GM21619 (cell line): ENCODE measurements at regions not wholly inside any gene's neighbourhood (a gene's known extent, or its start where the extent isn't known, plus 50 kb on each side); places are given as distances from the start of the nearest gene placed in this dataset.
"Not testable (repeated sequence)": the region's sequence is repeated elsewhere in the genome, so short reads cannot be mapped to it uniquely, and the experiment has no call there.

Experiments
- ATAC-seq: cut with Tn5 transposase; IDR thresholded peaks from one replicate; pipeline ENCODE4 v1.9.1; 2021; ENCODE audit not compliant: unreplicated experiment

GRCh38 chr22:46040471-46041465, 63.8 kb upstream of the WNT7B start:
- no peak for ATAC-seq

- no peak for ATAC-seq
These were observed 64.7 kb upstream of the WNT7B start for GRCh38 chr22:46041642-46042041.

GRCh38 chr22:46042786-46043185, 65.8 kb upstream of the WNT7B start:
- ATAC-seq: no peak

GRCh38 chr22:46043339-46043738, 66.4 kb upstream of the WNT7B start:
- no peak for ATAC-seq

GRCh38 chr22:46043816-46044620, 67.1 kb upstream of the WNT7B start:
- ATAC-seq: no peak

- no peak for ATAC-seq
These were observed 67.9 kb upstream of the WNT7B start for GRCh38 chr22:46044621-46045458.

GRCh38 chr22:46045459-46046298, 68.7 kb upstream of the WNT7B start:
- no peak for ATAC-seq

GRCh38 chr22:46046299-46046685, 69.3 kb upstream of the WNT7B start:
- no peak for ATAC-seq

GRCh38 chr22:46047226-46047625, 70.3 kb upstream of the WNT7B start:
- no peak for ATAC-seq

GRCh38 chr22:46047841-46048595, 71.1 kb upstream of the WNT7B start:
- no peak for ATAC-seq

GRCh38 chr22:46048661-46049060, 71.7 kb upstream of the WNT7B start:
- ATAC-seq: not testable (repeated sequence)

GRCh38 chr22:46049726-46050450, 72.9 kb upstream of the WNT7B start:
- ATAC-seq: no peak

- no peak for ATAC-seq
These were observed 73.5 kb upstream of the WNT7B start for GRCh38 chr22:46050451-46050845.

- ATAC-seq: no peak
These were observed 74.1 kb upstream of the WNT7B start for GRCh38 chr22:46050916-46051614.

GRCh38 chr22:46051646-46052045, 74.7 kb upstream of the WNT7B start:
- ATAC-seq: no peak

GRCh38 chr22:46052331-46052771, 75.4 kb upstream of the WNT7B start:
- ATAC-seq: no peak

GRCh38 chr22:46052801-46053562, 76.0 kb upstream of the WNT7B start:
- ATAC-seq: no peak
